H1 (cell line): ENCODE measurements at regions not wholly inside any gene's neighbourhood (a gene's known extent, or its start where the extent isn't known, plus 50 kb on each side); places are given as distances from the start of the nearest gene placed in this dataset.

Source experiments
- CTCF ChIA-PET: fragments of 300-600 bp; sonication (Branson Sonifier 250); formaldehyde crosslinking; loops from one replicate; lab custom pipeline; 2021; ENCODE audit not compliant: partially characterized antibody; lab: Charles Lee
- POLR2A ChIA-PET: fragments of 300-600 bp; sonication (Branson Sonifier 250); formaldehyde crosslinking; loops from one replicate; lab custom pipeline; 2021; ENCODE audit warnings: inconsistent platforms; ENCODE audit not compliant: partially characterized antibody; lab: Charles Lee
- DNase-seq, 2 experiments: peaks; one replicate each; pipeline versions ENCODE4 v3.0.0 to v3.0.0-alpha.2; 2010 to 2022; ENCODE audit warnings: low spot score in 2 of 2, low read depth in 1 of 2, mixed read lengths in 1 of 2
- FAIRE-seq: peaks from 2 replicates; lab custom pipeline; 2011; peaks lifted over from hg19 to GRCh38; lab: Jason Lieb, UNC
- H2AFZ ChIP-seq: 2 replicates; pipeline ENCODE4 v1.8.1; 2012; ENCODE audit warnings: low read length, inconsistent platforms
- H2AK5ac ChIP-seq: 2 replicates; pipeline ENCODE4 v1.6.1; 2013; ENCODE audit warnings: low read depth, low read length
- H2BK120ac ChIP-seq: replicated peaks from 2 replicates; pipeline ENCODE3; 2013; ENCODE audit warnings: low read depth, low read length, inconsistent platforms
- H2BK12ac ChIP-seq: 2 replicates; pipeline ENCODE4 v1.6.1; 2013; ENCODE audit warnings: low read depth, low read length
- H2BK15ac ChIP-seq: 2 replicates; pipeline ENCODE4 v1.6.1; 2013; ENCODE audit warnings: low read length
- H2BK20ac ChIP-seq: 2 replicates; pipeline ENCODE4 v1.6.1; 2013; ENCODE audit warnings: low read length
- H2BK5ac ChIP-seq: 2 replicates; pipeline ENCODE4 v1.6.1; 2013; ENCODE audit warnings: low read depth, low read length
- H3K14ac ChIP-seq: 2 replicates; pipeline ENCODE4 v1.6.1; 2013; ENCODE audit warnings: inconsistent platforms; ENCODE audit not compliant: insufficient read length
- H3K18ac ChIP-seq: 2 replicates; pipeline ENCODE4 v1.6.1; 2013; ENCODE audit warnings: low read length; ENCODE audit errors: extremely low read depth
- H3K23ac ChIP-seq: 2 replicates; pipeline ENCODE4 v1.6.1; 2013; ENCODE audit warnings: inconsistent platforms; ENCODE audit not compliant: insufficient read length
- H3K23me2 ChIP-seq: 2 replicates; pipeline ENCODE4 v1.6.1; 2013; ENCODE audit warnings: low read depth, low read length
- H3K27ac ChIP-seq: 2 replicates; pipeline ENCODE4 v1.6.1; 2011; ENCODE audit warnings: low read depth, low read length, inconsistent platforms
- H3K27me3 ChIP-seq, 4 experiments: replicated peaks in 1 of 4; 1 replicate in 1 of 4; 2 replicates in 3 of 4; pipeline versions ENCODE4 v1.6.1 to v1.8.1; 2011 to 2013; ENCODE audit warnings: low read length in 3 of 4, mild to moderate bottlenecking in 3 of 4, inconsistent platforms in 2 of 4, mixed read lengths in 2 of 4, moderate library complexity in 1 of 4; ENCODE audit not compliant: control insufficient read depth in 3 of 4, insufficient read depth in 3 of 4; ENCODE audit errors: extremely low read depth in 1 of 4
- H3K36me3 ChIP-seq, 4 experiments: 2 replicates each; pipeline versions ENCODE4 v1.6.1 to v1.8.1; 2011 to 2013; ENCODE audit warnings: mild to moderate bottlenecking in 4 of 4, low read length in 3 of 4, moderate library complexity in 2 of 4, control low read depth in 1 of 4, inconsistent platforms in 1 of 4; ENCODE audit not compliant: insufficient read depth in 4 of 4, control insufficient read depth in 2 of 4
- H3K4ac ChIP-seq: replicated peaks from 2 replicates; pipeline ENCODE3; 2013; ENCODE audit warnings: low read length, low read depth, mixed read lengths, inconsistent platforms; ENCODE audit not compliant: insufficient read length
- H3K4me1 ChIP-seq, 4 experiments: replicated peaks in 1 of 4; 1 replicate in 1 of 4; 2 replicates in 3 of 4; pipeline versions ENCODE4 v1.6.1 to v1.8.1; 2011 to 2013; ENCODE audit warnings: low read length in 3 of 4, inconsistent platforms in 2 of 4, mixed read lengths in 1 of 4; ENCODE audit not compliant: insufficient read depth in 4 of 4, control insufficient read depth in 3 of 4
- H3K4me2 ChIP-seq, 2 experiments: 2 replicates each; pipeline versions ENCODE4 v1.6.1 to v1.8.1; 2011 to 2013; ENCODE audit warnings: low read depth in 2 of 2, low read length in 2 of 2, control low read depth in 1 of 2, inconsistent platforms in 1 of 2, mild to moderate bottlenecking in 1 of 2; ENCODE audit not compliant: insufficient read depth in 1 of 2
- H3K4me3 ChIP-seq, 4 experiments: fragments of 200-600, 300-600 bp in 1 of 4; sonication (generic), shearing (Covaris generic), sonication (Bioruptor Twin) in 1 of 4; 2 replicates each; pipeline versions ENCODE4 v1.5.1 to v1.8.1; 2011 to 2016; ENCODE audit warnings: low read length in 4 of 4, low read depth in 3 of 4, control low read depth in 2 of 4, inconsistent platforms in 2 of 4, mild to moderate bottlenecking in 2 of 4, mixed read lengths in 1 of 4, moderate library complexity in 1 of 4; ENCODE audit not compliant: insufficient read depth in 2 of 4; ENCODE audit errors: extremely low read depth in 1 of 4
- H3K56ac ChIP-seq: replicated peaks from 2 replicates; pipeline ENCODE3; 2013; ENCODE audit warnings: low read depth, mild to moderate bottlenecking, mixed read lengths, low read length, inconsistent platforms; ENCODE audit not compliant: insufficient read length
- H3K79me1 ChIP-seq: 2 replicates; pipeline ENCODE4 v1.6.1; 2013; ENCODE audit warnings: low read depth, low read length, control low read depth
- H3K79me2 ChIP-seq, 2 experiments: 2 replicates each; pipeline versions ENCODE4 v1.6.1 to v1.8.1; 2012 to 2013; ENCODE audit warnings: low read length in 2 of 2, mild to moderate bottlenecking in 2 of 2, inconsistent platforms in 1 of 2; ENCODE audit not compliant: insufficient read depth in 2 of 2, control insufficient read depth in 1 of 2
- H3K9ac ChIP-seq, 4 experiments: replicated peaks in 1 of 4; 1 replicate in 1 of 4; 2 replicates in 3 of 4; pipeline versions ENCODE4 v1.6.1 to v1.8.1; 2011 to 2013; ENCODE audit warnings: low read depth in 3 of 4, low read length in 3 of 4, control low read depth in 2 of 4, mild to moderate bottlenecking in 2 of 4, moderate library complexity in 2 of 4, inconsistent platforms in 1 of 4; ENCODE audit errors: extremely low read depth in 1 of 4
- H3K9me3 ChIP-seq, 2 experiments: 2 replicates each; pipeline versions ENCODE4 v1.6.1 to v1.8.1; 2012 to 2013; ENCODE audit warnings: mild to moderate bottlenecking in 2 of 2, moderate library complexity in 2 of 2, control low read depth in 1 of 2, inconsistent platforms in 1 of 2, low read depth in 1 of 2, low read length in 1 of 2, mixed read lengths in 1 of 2; ENCODE audit not compliant: insufficient read depth in 2 of 2
- H4K20me1 ChIP-seq, 2 experiments: replicated peaks in 1 of 2; 2 replicates each; pipeline versions ENCODE3 to v1.8.1; 2011 to 2013; ENCODE audit warnings: inconsistent platforms in 2 of 2, low read length in 2 of 2, mild to moderate bottlenecking in 1 of 2; ENCODE audit not compliant: insufficient read depth in 2 of 2, control insufficient read depth in 1 of 2
- H4K5ac ChIP-seq: 2 replicates; pipeline ENCODE4 v1.6.1; 2013; ENCODE audit warnings: low read length, low read depth, mixed read lengths, inconsistent platforms; ENCODE audit not compliant: insufficient read length
- H4K8ac ChIP-seq: 2 replicates; pipeline ENCODE4 v1.8.0; 2013; ENCODE audit warnings: mild to moderate bottlenecking, moderate library complexity, low read length, inconsistent platforms; ENCODE audit not compliant: insufficient read depth; ENCODE audit errors: extremely low read depth
- H4K91ac ChIP-seq: replicated peaks from 2 replicates; pipeline ENCODE3; 2013; ENCODE audit warnings: low read length, mixed read lengths, inconsistent platforms; ENCODE audit not compliant: insufficient read length
- BACH1 ChIP-seq: IDR thresholded peaks from 2 replicates; pipeline ENCODE4 v1.6.1; 2012; ENCODE audit warnings: low read length, improper control_type of control experiment
- CHD1 ChIP-seq: IDR thresholded peaks from 2 replicates; pipeline ENCODE4 v1.6.1; 2012; ENCODE audit warnings: low read depth, low read length, improper control_type of control experiment
- JUN ChIP-seq: IDR thresholded peaks from 2 replicates; pipeline ENCODE4 v1.6.1; 2011; ENCODE audit warnings: low read depth, mild to moderate bottlenecking, improper control_type of control experiment, low read length
- KDM4A ChIP-seq: IDR thresholded peaks from one replicate; pipeline ENCODE4 v1.7.1; 2012; ENCODE audit warnings: low read depth, mild to moderate bottlenecking, moderate library complexity, low read length, inconsistent platforms; ENCODE audit not compliant: severe bottlenecking
- MAFK ChIP-seq: IDR thresholded peaks from 2 replicates; pipeline ENCODE4 v1.6.1; 2012; ENCODE audit warnings: low read depth, mild to moderate bottlenecking, improper control_type of control experiment, low read length
- RNF2 ChIP-seq: fragments of 200-900, 300-1000 bp; sonication (generic); IDR thresholded peaks from 2 replicates; pipeline ENCODE4 v1.7.1; 2016; ENCODE audit warnings: borderline replicate concordance, low read depth, mild to moderate bottlenecking, antibody characterized with exemption, low read length; ENCODE audit not compliant: poor library complexity, severe bottlenecking; ENCODE audit errors: missing control alignments
- RXRA ChIP-seq: IDR thresholded peaks from 2 replicates; pipeline ENCODE4 v1.6.1; 2011; ENCODE audit warnings: low read depth, mild to moderate bottlenecking, low read length, moderate library complexity; ENCODE audit not compliant: insufficient read depth
- TCF12 ChIP-seq: IDR thresholded peaks from 2 replicates; pipeline ENCODE4 v1.6.1; 2011; ENCODE audit warnings: low read depth, mild to moderate bottlenecking, low read length
- USF2 ChIP-seq: IDR thresholded peaks from 2 replicates; pipeline ENCODE4 v1.6.1; 2011; ENCODE audit warnings: low read length, improper control_type of control experiment
- WGBS, 2 experiments: shearing (Covaris generic) in 1 of 2; methylation state at CpG; one replicate each; pipeline versions ENCODE4 v1.1.6 to v1.1.7; 2013 to 2015; ENCODE audit warnings: low lambda C conversion rate in 2 of 2, mixed read lengths in 2 of 2, inconsistent platforms in 1 of 2, low coverage in 1 of 2, missing lambda C conversion rate in 1 of 2; ENCODE audit not compliant: insufficient replicate concordance in 2 of 2, insufficient coverage in 1 of 2, insufficient read length in 1 of 2; ENCODE audit errors: extremely low coverage in 1 of 2, missing lambda C conversion rate in 1 of 2; 5-methylcytosine and 5-hydroxymethylcytosine counted together

DNA sequence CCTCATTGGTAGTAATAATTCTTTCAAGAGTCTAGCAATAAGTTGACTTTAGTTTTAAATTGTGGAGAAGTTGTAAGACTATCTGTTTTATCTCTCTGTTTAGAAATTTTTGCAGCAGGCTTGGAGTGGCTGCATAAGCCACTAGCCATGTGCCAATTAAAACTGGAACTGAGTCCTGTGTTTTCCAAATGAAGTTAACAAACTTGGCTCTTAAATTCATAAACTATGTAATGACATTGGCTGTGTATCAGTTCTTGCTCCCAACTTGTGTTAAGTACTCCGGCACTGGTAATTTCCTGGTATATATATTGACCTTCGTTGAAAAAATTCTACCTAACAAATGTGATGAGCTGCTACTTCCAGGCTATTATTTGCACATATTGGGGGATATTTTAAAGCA lies 420.4 kb downstream of the GBA3 start:
- DNase-seq (no peak), FAIRE-seq (no peak)
- no peaks in the 10 kb centered on the region for H3K4me1 ChIP-seq
- no peaks in the 10 kb centered on the region for H4K20me1 ChIP-seq
- H4K5ac ChIP-seq: no peak overlapping the region
- H3K18ac ChIP-seq: no peak overlapping the region
- no peak overlapping the region for H3K14ac ChIP-seq
- no peaks in the 10 kb centered on the region for H3K9me3 ChIP-seq
- H2BK12ac ChIP-seq: no peak overlapping the region
- no peak overlapping the region for H3K27ac ChIP-seq
- H3K23ac ChIP-seq: no peak overlapping the region
- no peak for TF ChIP-seq USF2
- no peak for TF ChIP-seq MAFK
- no peak for TF ChIP-seq TCF12
- TF ChIP-seq KDM4A: no peak
- no peak for TF ChIP-seq RNF2
- TF ChIP-seq RXRA: no peak
- TF ChIP-seq JUN: no peak
- no peak for TF ChIP-seq CHD1
- TF ChIP-seq BACH1: no peak
- H3K79me2 ChIP-seq: no peaks in the 10 kb centered on the region
- 96% methylated on average over 2 of the region's 2 CpGs; no CpG with 5 or more reads in 1 of the 2 experiments for WGBS, 2 experiments
- no peak overlapping the region for H3K56ac ChIP-seq
- no peak overlapping the region for H2BK120ac ChIP-seq
- H2BK15ac ChIP-seq: no peak overlapping the region
- no peaks in the 10 kb centered on the region for H3K27me3 ChIP-seq
- H2AFZ ChIP-seq: no peak overlapping the region
- H2BK5ac ChIP-seq: no peak overlapping the region
- ChIA-PET CTCF (no interaction called here), POLR2A (no interaction called here)
- H3K9ac ChIP-seq: no peak overlapping the region
- no peaks in the 10 kb centered on the region for H3K36me3 ChIP-seq
- H3K4me3 ChIP-seq: no peak overlapping the region
- H3K4me2 ChIP-seq: no peak overlapping the region
- H2AK5ac ChIP-seq: no peak overlapping the region
- no peak overlapping the region for H2BK20ac ChIP-seq
- no peaks in the 10 kb centered on the region for H3K79me1 ChIP-seq
- no peak overlapping the region for H4K8ac ChIP-seq
- no peaks in the 10 kb centered on the region for H3K23me2 ChIP-seq
- H3K4ac ChIP-seq: no peak overlapping the region
- H4K91ac ChIP-seq: no peak overlapping the region
